MV-4-11 (cell line): ENCODE measurements at regions not wholly inside any gene's neighbourhood (a gene's known extent, or its start where the extent isn't known, plus 50 kb on each side); places are given as distances from the start of the nearest gene placed in this dataset.
"Not testable (repeated sequence)": the region's sequence is repeated elsewhere in the genome, so short reads cannot be mapped to it uniquely, and the experiment has no call there.

Experiments used
- DNase-seq: peaks from one replicate; lab custom pipeline; 2025; lab: John Stamatoyannopoulos, UW

GRCh38 chr9:93813221-93814076 is 141.7 kb downstream of the BARX1 start:
- DNase-seq, result no peak

GRCh38 chr9:93812410-93812668 is 142.8 kb downstream of the BARX1 start:
- no peak for DNase-seq

GRCh38 chr9:93810028-93810971 is 144.9 kb downstream of the BARX1 start:
- no peak for DNase-seq

GRCh38 chr9:93809204-93809940 is 145.8 kb downstream of the BARX1 start:
- DNase-seq, result no peak

GRCh38 chr9:93808115-93809029 is 146.8 kb downstream of the BARX1 start:
- no peak for DNase-seq

GRCh38 chr9:93807166-93808074 is 147.7 kb downstream of the BARX1 start:
- no peak for DNase-seq

- no peak for DNase-seq
Measured at GRCh38 chr9:93801581-93802284, 153.4 kb downstream of the BARX1 start.

- no peak for DNase-seq
Measured at GRCh38 chr9:93801120-93801519, 154.0 kb downstream of the BARX1 start.

GRCh38 chr9:93792358-93792757 is 162.8 kb downstream of the BARX1 start:
- DNase-seq, result no peak

GRCh38 chr9:93786204-93786603 is 169.0 kb downstream of the BARX1 start:
- DNase-seq, result no peak

GRCh38 chr9:93776873-93777272 is 178.3 kb downstream of the BARX1 start:
- DNase-seq, result no peak

- DNase-seq, result no peak
Measured at GRCh38 chr9:93776256-93776655, 178.9 kb downstream of the BARX1 start.

GRCh38 chr9:93774331-93775102 is 180.6 kb downstream of the BARX1 start:
- no peak for DNase-seq

GRCh38 chr9:93771276-93771675 is 183.9 kb downstream of the BARX1 start:
- DNase-seq, result no peak

GRCh38 chr9:93761822-93762221 is 185.4 kb downstream of the PHF2 start:
- DNase-seq, result no peak

- DNase-seq, result no peak
Measured at GRCh38 chr9:93750045-93750444, 173.7 kb downstream of the PHF2 start.

GRCh38 chr9:93748827-93749226 is 172.4 kb downstream of the PHF2 start:
- not testable (repeated sequence) for DNase-seq

- DNase-seq, result no peak
Measured at GRCh38 chr9:93731963-93732362, 155.6 kb downstream of the PHF2 start.

- no peak for DNase-seq
Measured at GRCh38 chr9:93730648-93731047, 154.3 kb downstream of the PHF2 start.
